HUES6 (cell line): ENCODE measurements at regions not wholly inside any gene's neighbourhood (a gene's known extent, or its start where the extent isn't known, plus 50 kb on each side); places are given as distances from the start of the nearest gene placed in this dataset.

Experiments used
- H3K27ac ChIP-seq: 2 replicates; pipeline ENCODE4 v1.7.0; 2013; ENCODE audit warnings: low read depth, mild to moderate bottlenecking, low read length, inconsistent platforms
- H3K27me3 ChIP-seq: 2 replicates; pipeline ENCODE4 v1.6.1; 2013; ENCODE audit warnings: low read length; ENCODE audit not compliant: control insufficient read depth, insufficient read depth
- H3K36me3 ChIP-seq: 2 replicates; pipeline ENCODE4 v1.6.1; 2013; ENCODE audit warnings: low read length; ENCODE audit not compliant: control insufficient read depth, insufficient read depth
- H3K4me1 ChIP-seq: 2 replicates; pipeline ENCODE4 v1.6.1; 2013; ENCODE audit warnings: low read length; ENCODE audit not compliant: control insufficient read depth, insufficient read depth
- H3K4me3 ChIP-seq: 2 replicates; pipeline ENCODE4 v1.5.1; 2013; ENCODE audit warnings: low read depth, low read length
- H3K9ac ChIP-seq: one replicate; pipeline ENCODE4 v1.6.1; 2013; ENCODE audit warnings: mild to moderate bottlenecking, low read length
- H3K9me3 ChIP-seq: 2 replicates; pipeline ENCODE4 v1.6.1; 2013; ENCODE audit warnings: low read depth, low read length; ENCODE audit not compliant: control insufficient read depth, insufficient read depth

DNA sequence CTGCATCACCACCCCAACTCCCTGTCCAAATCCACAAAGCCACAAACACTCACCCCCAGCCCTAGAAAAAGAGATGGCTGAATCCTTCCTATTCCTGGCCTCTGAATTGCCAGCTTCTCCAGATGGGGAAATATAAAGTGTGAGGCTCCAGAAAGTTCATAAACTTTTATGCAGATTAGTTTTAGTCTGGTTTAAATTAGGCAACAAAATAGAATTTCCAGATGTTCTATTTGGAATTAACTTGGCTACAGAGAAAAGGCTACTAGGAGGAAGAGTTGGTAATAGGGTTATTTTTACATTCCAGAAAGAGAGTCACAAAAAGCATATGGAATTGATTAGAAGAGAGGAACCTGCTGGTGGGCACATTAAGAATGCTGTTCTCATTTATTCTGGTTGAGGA lies 56.0 kb downstream of the EN1 start:
- Histone ChIP-seq H3K4me1 (no peaks in the 10 kb centered on the region), H3K4me3 (no peak overlapping the region), H3K9me3 (no peaks in the 10 kb centered on the region), H3K27me3 (peaks cover 22% of the 10 kb centered on the region), H3K9ac (no peak overlapping the region), H3K36me3 (no peaks in the 10 kb centered on the region), H3K27ac (no peak overlapping the region)

DNA sequence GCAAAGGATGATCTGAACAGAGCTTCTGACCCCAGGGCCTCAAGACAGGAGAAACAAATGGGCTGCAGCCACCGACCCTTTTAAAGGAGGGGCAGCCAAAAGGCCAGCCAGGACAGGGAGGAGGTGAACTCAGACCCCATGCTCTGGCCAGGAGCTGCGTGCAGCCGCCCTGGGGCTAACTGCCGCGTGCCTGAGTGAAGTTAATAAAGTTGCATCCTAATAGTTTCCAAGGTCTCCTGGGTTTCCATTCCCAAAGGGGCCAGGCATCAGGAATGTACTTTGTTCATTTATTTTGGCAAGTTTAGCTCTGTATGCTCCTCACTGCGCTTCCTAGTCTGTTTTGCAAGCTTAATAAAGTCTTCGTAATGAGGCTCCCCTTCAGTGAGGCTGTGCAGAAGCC lies 60.7 kb downstream of the EN1 start:
- no peak overlapping the region for H3K9ac ChIP-seq
- peaks cover 20% of the 10 kb centered on the region for H3K27me3 ChIP-seq
- H3K4me3 ChIP-seq, result no peak overlapping the region
- H3K9me3 ChIP-seq, result no peaks in the 10 kb centered on the region
- H3K4me1 ChIP-seq, result no peaks in the 10 kb centered on the region
- H3K27ac ChIP-seq, result no peak overlapping the region
- no peaks in the 10 kb centered on the region for H3K36me3 ChIP-seq

GRCh38 chr2:118784860-118785259 lies 62.6 kb downstream of the EN1 start:
- H3K27ac ChIP-seq, result no peak overlapping the region
- no peak overlapping the region for H3K4me3 ChIP-seq
- no peaks in the 10 kb centered on the region for H3K36me3 ChIP-seq
- no peak overlapping the region for H3K9ac ChIP-seq
- H3K4me1 ChIP-seq, result no peaks in the 10 kb centered on the region
- no peaks in the 10 kb centered on the region for H3K9me3 ChIP-seq
- peaks cover 20% of the 10 kb centered on the region for H3K27me3 ChIP-seq

- Histone ChIP-seq H3K9me3 (no peaks in the 10 kb centered on the region), H3K4me3 (no peak overlapping the region), H3K27ac (no peak overlapping the region), H3K4me1 (no peaks in the 10 kb centered on the region), H3K36me3 (no peaks in the 10 kb centered on the region), H3K27me3 (peaks cover 22% of the 10 kb centered on the region), H3K9ac (no peak overlapping the region)
These were observed 68.1 kb downstream of the EN1 start for GRCh38 chr2:118779362-118779761.

DNA sequence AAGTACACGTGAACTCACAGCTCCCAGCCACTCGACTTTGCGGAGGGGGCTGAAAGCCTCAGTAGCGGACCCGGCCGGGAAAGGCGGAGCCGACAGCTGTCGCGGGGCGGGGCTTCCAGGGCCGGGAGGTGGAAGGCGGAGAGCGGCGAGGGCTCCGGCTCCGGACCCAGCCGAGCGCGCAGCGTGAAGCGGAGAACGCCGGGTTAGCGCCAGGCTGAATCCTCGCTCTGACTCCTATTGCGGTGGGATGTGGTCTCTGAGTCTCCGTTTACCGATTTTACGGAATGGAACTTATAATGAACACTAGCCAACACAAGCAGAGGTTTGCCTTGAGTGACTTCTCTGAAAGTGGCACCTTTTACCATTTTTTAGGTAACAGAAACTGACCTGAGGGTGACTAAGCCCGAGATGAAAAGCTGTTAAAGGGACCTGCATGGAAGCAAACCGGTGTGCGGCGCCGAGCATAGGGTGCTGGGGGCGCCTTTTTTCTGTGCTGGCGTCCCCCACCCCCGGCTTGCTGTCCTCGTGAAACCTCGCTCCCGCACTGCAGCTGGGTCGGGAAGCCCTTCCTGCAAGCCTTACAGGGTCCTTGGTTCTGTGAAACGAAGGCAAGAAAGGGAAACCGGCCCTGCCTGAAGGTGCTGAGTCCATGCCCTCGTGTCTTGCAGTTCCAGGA lies 72.9 kb downstream of the EN1 start:
- Histone ChIP-seq H3K27ac (no peak overlapping the region), H3K9me3 (no peaks in the 10 kb centered on the region), H3K27me3 (peaks cover 61% of the 10 kb centered on the region), H3K4me3 (peak overlapping the region; percentile 66), H3K36me3 (no peaks in the 10 kb centered on the region), H3K4me1 (0 out of 2 replicates have a peak, but pooled peaks cover 3% of the 10 kb centered on the region), H3K9ac (peak overlapping the region; percentile 32)

DNA sequence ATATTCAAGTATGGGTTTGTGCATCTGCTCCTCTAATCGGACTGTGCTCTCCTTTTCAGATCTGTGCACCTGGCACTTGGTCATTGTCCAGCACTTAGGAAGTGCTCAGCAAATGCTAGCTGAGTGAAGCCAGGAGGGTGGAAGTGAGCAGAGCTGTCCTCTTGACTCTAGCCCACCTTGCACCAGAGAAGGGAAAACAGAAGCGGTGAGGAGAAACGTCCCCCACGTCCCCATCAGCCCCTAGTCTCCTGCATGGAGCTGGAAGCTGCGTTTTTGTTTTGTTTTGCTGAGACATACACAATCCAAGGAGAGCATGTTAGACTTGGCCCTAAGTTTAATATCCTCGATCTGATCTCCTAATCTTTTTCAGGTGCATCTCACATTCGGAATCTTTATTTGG lies 73.6 kb downstream of the EN1 start:
- H3K4me1 ChIP-seq, result 0 out of 2 replicates have a peak, but pooled peaks cover 3% of the 10 kb centered on the region
- H3K4me3 ChIP-seq, result no peak overlapping the region
- no peak overlapping the region for H3K9ac ChIP-seq
- no peaks in the 10 kb centered on the region for H3K9me3 ChIP-seq
- H3K27me3 ChIP-seq, result peaks cover 61% of the 10 kb centered on the region
- H3K27ac ChIP-seq, result no peak overlapping the region
- no peaks in the 10 kb centered on the region for H3K36me3 ChIP-seq

- Histone ChIP-seq H3K36me3 (no peaks in the 10 kb centered on the region), H3K4me1 (0 out of 2 replicates have a peak, but pooled peaks cover 3% of the 10 kb centered on the region), H3K4me3 (no peak overlapping the region), H3K27ac (no peak overlapping the region), H3K9ac (no peak overlapping the region), H3K9me3 (no peaks in the 10 kb centered on the region), H3K27me3 (peaks cover 68% of the 10 kb centered on the region)
These were observed 74.8 kb downstream of the EN1 start for GRCh38 chr2:118772487-118773200.

GRCh38 chr2:118769707-118770400 lies 77.6 kb downstream of the EN1 start:
- no peak overlapping the region for H3K27ac ChIP-seq
- H3K4me1 ChIP-seq, result 0 out of 2 replicates have a peak, but pooled peaks cover 3% of the 10 kb centered on the region
- H3K9ac ChIP-seq, result no peak overlapping the region
- H3K27me3 ChIP-seq, result peaks cover 70% of the 10 kb centered on the region
- no peaks in the 10 kb centered on the region for H3K36me3 ChIP-seq
- H3K9me3 ChIP-seq, result no peaks in the 10 kb centered on the region
- H3K4me3 ChIP-seq, result no peak overlapping the region

GRCh38 chr2:118766871-118767270 lies 80.6 kb downstream of the EN1 start:
- Histone ChIP-seq H3K9ac (no peak overlapping the region), H3K4me3 (no peak overlapping the region), H3K27ac (no peak overlapping the region), H3K36me3 (no peaks in the 10 kb centered on the region), H3K27me3 (peaks cover 65% of the 10 kb centered on the region), H3K4me1 (no peaks in the 10 kb centered on the region), H3K9me3 (no peaks in the 10 kb centered on the region)

GRCh38 chr2:118764855-118765254 lies 82.6 kb downstream of the EN1 start:
- no peak overlapping the region for H3K27ac ChIP-seq
- H3K4me1 ChIP-seq, result no peaks in the 10 kb centered on the region
- H3K9ac ChIP-seq, result no peak overlapping the region
- H3K36me3 ChIP-seq, result no peaks in the 10 kb centered on the region
- no peak overlapping the region for H3K4me3 ChIP-seq
- no peaks in the 10 kb centered on the region for H3K9me3 ChIP-seq
- peaks cover 51% of the 10 kb centered on the region for H3K27me3 ChIP-seq

- Histone ChIP-seq H3K4me3 (0 out of 2 replicates have a peak overlapping the region, but pooled peaks have one; percentile 4), H3K27ac (no peak overlapping the region), H3K27me3 (peaks cover 53% of the 10 kb centered on the region), H3K36me3 (no peaks in the 10 kb centered on the region), H3K4me1 (no peaks in the 10 kb centered on the region), H3K9ac (no peak overlapping the region), H3K9me3 (no peaks in the 10 kb centered on the region)
These were observed 83.7 kb downstream of the EN1 start for GRCh38 chr2:118763797-118764196.
